Chondrocyte (in vitro differentiated cells): ENCODE measurements at regions not wholly inside any gene's neighbourhood (a gene's known extent, or its start where the extent isn't known, plus 50 kb on each side); places are given as distances from the start of the nearest gene placed in this dataset.
"Not testable (repeated sequence)": the region's sequence is repeated elsewhere in the genome, so short reads cannot be mapped to it uniquely, and the experiment has no call there.

Experiments
- DNase-seq: peaks from one replicate; pipeline ENCODE4 v3.0.0; 2021; ENCODE audit warnings: mixed read lengths, low spot score
- H3K27ac Mint-ChIP-seq: one replicate; pipeline ENCODE4 v1.8.0; 2021; ENCODE audit warnings: mild to moderate bottlenecking, moderate library complexity, mixed read lengths; ENCODE audit not compliant: unreplicated experiment
- H3K27me3 Mint-ChIP-seq: 2 replicates; pipeline ENCODE4 v1.8.0; 2021; ENCODE audit warnings: low read depth, mixed read lengths
- H3K36me3 Mint-ChIP-seq: 2 replicates; pipeline ENCODE4 v1.8.0; 2021; ENCODE audit warnings: low read depth, mixed read lengths
- H3K4me1 Mint-ChIP-seq: 2 replicates; pipeline ENCODE4 v1.8.0; 2021; ENCODE audit warnings: low read depth, mild to moderate bottlenecking, mixed read lengths
- H3K4me3 Mint-ChIP-seq: one replicate; pipeline ENCODE4 v1.8.0; 2021; ENCODE audit warnings: mild to moderate bottlenecking, moderate library complexity, mixed read lengths; ENCODE audit not compliant: unreplicated experiment
- H3K9me3 Mint-ChIP-seq: 2 replicates; pipeline ENCODE4 v1.8.0; 2021; ENCODE audit warnings: low read depth, mixed read lengths
- CTCF ChIP-seq: fragments of 200-600 bp; sonication (generic); IDR thresholded peaks from 2 replicates; pipeline ENCODE4 v1.5.0; 2021; ENCODE audit warnings: antibody characterized with exemption, mild to moderate bottlenecking, moderate library complexity

GRCh38 chr10:9260690-9261089, 1206.2 kb downstream of the GATA3 start:
- no peaks in the 10 kb centered on the region for H3K4me1 Mint-ChIP-seq
- peaks cover 12% of the 10 kb centered on the region for H3K27me3 Mint-ChIP-seq
- no peaks in the 10 kb centered on the region for H3K9me3 Mint-ChIP-seq
- H3K36me3 Mint-ChIP-seq: no peaks in the 10 kb centered on the region
- DNase-seq: no peak
- no peak overlapping the region for H3K27ac Mint-ChIP-seq
- no peak overlapping the region for H3K4me3 Mint-ChIP-seq
- TF ChIP-seq CTCF: no peak

- Mint-ChIP-seq H3K4me3 (no peak overlapping the region), H3K27me3 (peaks cover 4% of the 10 kb centered on the region), H3K9me3 (no peaks in the 10 kb centered on the region), H3K4me1 (no peaks in the 10 kb centered on the region), H3K27ac (no peak overlapping the region), H3K36me3 (no peaks in the 10 kb centered on the region)
- no peak for TF ChIP-seq CTCF
- no peak for DNase-seq
Measured at GRCh38 chr10:9262770-9263169, 1208.3 kb downstream of the GATA3 start.

- Mint-ChIP-seq H3K27ac (no peak overlapping the region), H3K36me3 (no peaks in the 10 kb centered on the region), H3K27me3 (peaks cover 23% of the 10 kb centered on the region), H3K4me3 (no peak overlapping the region), H3K9me3 (no peaks in the 10 kb centered on the region), H3K4me1 (no peaks in the 10 kb centered on the region)
- no peak for TF ChIP-seq CTCF
- no peak for DNase-seq
Measured at GRCh38 chr10:9268176-9268575, 1213.7 kb downstream of the GATA3 start.

- H3K36me3 Mint-ChIP-seq, H3K4me3 Mint-ChIP-seq, H3K4me1 Mint-ChIP-seq, H3K9me3 Mint-ChIP-seq, DNase-seq, H3K27ac Mint-ChIP-seq: not testable (repeated sequence)
- H3K27me3 Mint-ChIP-seq: peaks cover 20% of the 10 kb centered on the region
Measured at GRCh38 chr10:9273126-9273833, 1218.8 kb downstream of the GATA3 start.

- Mint-ChIP-seq H3K4me1 (no peaks in the 10 kb centered on the region), H3K4me3 (no peak overlapping the region), H3K9me3 (no peaks in the 10 kb centered on the region), H3K27me3 (peaks cover 16% of the 10 kb centered on the region), H3K27ac (no peak overlapping the region), H3K36me3 (no peaks in the 10 kb centered on the region)
- DNase-seq: no peak
- TF ChIP-seq CTCF: no peak
Measured at GRCh38 chr10:9274206-9274755, 1219.8 kb downstream of the GATA3 start.

GRCh38 chr10:9275861-9276260, 1221.4 kb downstream of the GATA3 start:
- DNase-seq: no peak

More at GRCh38 chr10:9275861-9276260, 1221.4 kb downstream of the GATA3 start:
- TF ChIP-seq CTCF: no peak
- no peaks in the 10 kb centered on the region for H3K36me3 Mint-ChIP-seq
- no peak overlapping the region for H3K4me3 Mint-ChIP-seq
- H3K4me1 Mint-ChIP-seq: no peaks in the 10 kb centered on the region
- peaks cover 11% of the 10 kb centered on the region for H3K27me3 Mint-ChIP-seq
- no peak overlapping the region for H3K27ac Mint-ChIP-seq
- no peaks in the 10 kb centered on the region for H3K9me3 Mint-ChIP-seq
